ENCODE measurements at regions not wholly inside any gene's neighbourhood (a gene's known extent, or its start where the extent isn't known, plus 50 kb on each side); places are given as distances from the start of the nearest gene placed in this dataset.
"Not testable (repeated sequence)": the region's sequence is repeated elsewhere in the genome, so short reads cannot be mapped to it uniquely, and the experiment has no call there.

GRCh38 chr1:221997012-221997411 is 255.1 kb upstream of the DUSP10 start:
- not testable (repeated sequence) for TF ChIP-seq NRF1 (IDR thresholded peaks at IDR 0.05; ENCODE audit: low read depth, low read length); YY1 (IDR thresholded peaks at IDR 0.05; ENCODE audit: low read depth, low read length); POLR2A (IDR thresholded peaks at IDR 0.05; ENCODE audit: control extremely low read depth in 1 of 2, low read depth in 2 of 2, low read length in 2 of 2); CHD2 (IDR thresholded peaks at IDR 0.05; ENCODE audit: low read length); BRCA1 (IDR thresholded peaks at IDR 0.05; ENCODE audit: low read depth, low read length); POLR2AphosphoS5 (IDR thresholded peaks at IDR 0.05; ENCODE audit: low read depth, low read length)

Measured in H1 (cell line).